Muscle of back (tissue), 3 donors: ENCODE measurements at regions not wholly inside any gene's neighbourhood (a gene's known extent, or its start where the extent isn't known, plus 50 kb on each side); places are given as distances from the start of the nearest gene placed in this dataset.

Experiments
- DNase-seq, 3 donors: peaks; one replicate each; pipeline versions ENCODE4 v3.0.0 to v3.0.0-alpha.2; 2013

GRCh38 chr1:215459136-215459535 is 108.0 kb upstream of the KCTD3 start:
- no peak for DNase-seq

GRCh38 chr1:215466361-215466760 is 100.7 kb upstream of the KCTD3 start:
- no peak for DNase-seq

- DNase-seq = no peak
Measured at GRCh38 chr1:215471463-215471862, 95.6 kb upstream of the KCTD3 start.

GRCh38 chr1:215472723-215473122 is 94.4 kb upstream of the KCTD3 start:
- DNase-seq = no peak

GRCh38 chr1:215473943-215474342 is 93.2 kb upstream of the KCTD3 start:
- no peak for DNase-seq

GRCh38 chr1:215474940-215475339 is 92.2 kb upstream of the KCTD3 start:
- DNase-seq = no peak

GRCh38 chr1:215475796-215476481 is 91.2 kb upstream of the KCTD3 start:
- DNase-seq = peak in 1 of 3 donors; percentile 89

GRCh38 chr1:215476541-215476940 is 90.6 kb upstream of the KCTD3 start:
- DNase-seq = peak in 1 of 3 donors; percentile 33

GRCh38 chr1:215477632-215478031 is 89.5 kb upstream of the KCTD3 start:
- DNase-seq = no peak

- DNase-seq = no peak
Measured at GRCh38 chr1:215479567-215479966, 87.5 kb upstream of the KCTD3 start.

- no peak for DNase-seq
Measured at GRCh38 chr1:215482079-215482478, 85.0 kb upstream of the KCTD3 start.

- DNase-seq = no peak
Measured at GRCh38 chr1:215484171-215484939, 82.7 kb upstream of the KCTD3 start.

GRCh38 chr1:215487466-215487865 is 79.6 kb upstream of the KCTD3 start:
- DNase-seq = no peak

- DNase-seq = no peak
Measured at GRCh38 chr1:215488850-215489249, 78.3 kb upstream of the KCTD3 start.

- DNase-seq = no peak
Measured at GRCh38 chr1:215489771-215490565, 77.1 kb upstream of the KCTD3 start.

- DNase-seq = peak in 1 of 3 donors; percentile 37
Measured at GRCh38 chr1:215497528-215497927, 69.6 kb upstream of the KCTD3 start.

GRCh38 chr1:215501496-215501895 is 65.6 kb upstream of the KCTD3 start:
- DNase-seq = no peak

GRCh38 chr1:215502081-215502480 is 65.0 kb upstream of the KCTD3 start:
- DNase-seq = no peak

- DNase-seq = no peak
Measured at GRCh38 chr1:215507119-215507518, 60.0 kb upstream of the KCTD3 start.

- no peak for DNase-seq
Measured at GRCh38 chr1:215508311-215508710, 58.8 kb upstream of the KCTD3 start.
